HCT116 (cell line): ENCODE measurements at regions not wholly inside any gene's neighbourhood (a gene's known extent, or its start where the extent isn't known, plus 50 kb on each side); places are given as distances from the start of the nearest gene placed in this dataset.

Source experiments
- ATAC-seq: fragments of 200-7000 bp; cut with Tn5 transposase; 2 replicates; pipeline ENCODE4 v1.9.1; 2020; ENCODE audit warnings: mild to moderate bottlenecking, moderate library complexity
- BruUV-seq: library from RNA; stranded (reverse); fragments of 400-500 nt; replicated peaks from 2 replicates; lab custom pipeline; 2021; lab: Mats Ljungman, UMichigan
- CTCF ChIA-PET: fragments of 300-600 bp; sonication (Branson Sonifier 250); formaldehyde crosslinking; loops from one replicate; lab custom pipeline; 2021; ENCODE audit warnings: antibody characterized with exemption; lab: Charles Lee
- POLR2A ChIA-PET: fragments of 300-600, 350-600 bp; sonication (Branson Sonifier 250); formaldehyde crosslinking; loops from one replicate; lab custom pipeline; 2021; ENCODE audit warnings: antibody characterized with exemption; lab: Charles Lee
- RAD21 ChIA-PET, 2 experiments: fragments of 300-600 bp; sonication (Branson Sonifier 250); formaldehyde crosslinking; loops; one replicate each; lab custom pipeline; 2023; ENCODE audit warnings: low total read pairs in 2 of 2; ENCODE audit not compliant: uncharacterized antibody in 2 of 2, unreplicated experiment in 2 of 2, low non-redundant PET in 1 of 2; lab: Charles Lee
- DNase-seq: peaks from one replicate; pipeline ENCODE4 v3.0.0-alpha.2; 2010; ENCODE audit warnings: low read depth, low spot score
- H2AFZ ChIP-seq: fragments of 200-600 bp; shearing (Covaris generic), sonication (generic); 2 replicates; pipeline ENCODE4 v1.6.1; 2017; ENCODE audit warnings: low read depth, mixed run types, mixed read lengths, antibody characterized with exemption, low read length; ENCODE audit not compliant: poor library complexity, severe bottlenecking
- H3K27ac ChIP-seq: 2 replicates; pipeline ENCODE4 v1.5.1; 2012; ENCODE audit warnings: low read depth, low read length
- H3K27me3 ChIP-seq: fragments of 200-600 bp; sonication (generic); 2 replicates; pipeline ENCODE4 v1.6.1; 2016; ENCODE audit warnings: mixed run types, low read length, mixed read lengths; ENCODE audit not compliant: insufficient read depth
- H3K36me3 ChIP-seq, 2 experiments: fragments of 200-500 bp in 1 of 2; fragments of 200-600 bp in 1 of 2; sonication (Bioruptor generic) in 1 of 2; sonication (generic) in 1 of 2; 2 replicates each; pipeline versions ENCODE4 v1.5.1 to v1.6.1; 2014 to 2016; ENCODE audit warnings: low read length in 2 of 2, inconsistent platforms in 1 of 2, mixed read lengths in 1 of 2, mixed run types in 1 of 2; ENCODE audit not compliant: insufficient read depth in 2 of 2, control insufficient read depth in 1 of 2
- H3K4me1 ChIP-seq, 2 experiments: fragments of 200-600 bp in 1 of 2; sonication (generic) in 1 of 2; 2 replicates each; pipeline versions ENCODE4 v1.5.1 to v1.6.1; 2012 to 2017; ENCODE audit warnings: low read length in 2 of 2, inconsistent platforms in 1 of 2, mild to moderate bottlenecking in 1 of 2, mixed read lengths in 1 of 2, mixed run types in 1 of 2, moderate library complexity in 1 of 2; ENCODE audit not compliant: insufficient read depth in 2 of 2, control insufficient read depth in 1 of 2
- H3K4me2 ChIP-seq: fragments of 200-600 bp; sonication (generic); 2 replicates; pipeline ENCODE4 v1.6.1; 2017; ENCODE audit warnings: mixed run types, low read length, mixed read lengths
- H3K4me3 ChIP-seq, 2 experiments: fragments of 200-600 bp in 1 of 2; sonication (generic) in 1 of 2; replicated peaks in 1 of 2; 2 replicates each; pipeline ENCODE4 v1.5.1; 2011 to 2016; ENCODE audit warnings: low read length in 2 of 2, control low read depth in 1 of 2, low read depth in 1 of 2, mild to moderate bottlenecking in 1 of 2, mixed read lengths in 1 of 2, mixed run types in 1 of 2
- H3K79me2 ChIP-seq: fragments of 200-600 bp; sonication (generic); 2 replicates; pipeline ENCODE4 v1.6.1; 2017; ENCODE audit warnings: mild to moderate bottlenecking, mixed run types, low read length, moderate library complexity, mixed read lengths; ENCODE audit not compliant: insufficient read depth
- H3K9ac ChIP-seq: fragments of 200-600 bp; sonication (generic); 2 replicates; pipeline ENCODE4 v1.6.1; 2016; ENCODE audit warnings: low read length, mixed read lengths
- H3K9me2 ChIP-seq: fragments of 200-600 bp; sonication (generic), shearing (Covaris generic); 2 replicates; pipeline ENCODE4 v1.6.1; 2017; ENCODE audit warnings: mixed run types, mild to moderate bottlenecking, moderate library complexity; ENCODE audit not compliant: insufficient read depth
- H3K9me3 ChIP-seq, 2 experiments: fragments of 200-500 bp in 1 of 2; fragments of 200-600 bp in 1 of 2; sonication (Bioruptor generic) in 1 of 2; sonication (generic) in 1 of 2; 2 replicates each; pipeline ENCODE4 v1.6.1; 2014 to 2017; ENCODE audit warnings: low read length in 2 of 2, mixed read lengths in 2 of 2, inconsistent platforms in 1 of 2, low read depth in 1 of 2, mild to moderate bottlenecking in 1 of 2, mixed run types in 1 of 2, moderate library complexity in 1 of 2; ENCODE audit not compliant: control insufficient read depth in 1 of 2, insufficient read depth in 1 of 2
- H4K20me1 ChIP-seq: fragments of 200-600 bp; sonication (generic), shearing (Covaris generic); 2 replicates; pipeline ENCODE4 v1.6.1; 2017; ENCODE audit warnings: mixed run types, mild to moderate bottlenecking, moderate library complexity; ENCODE audit not compliant: insufficient read depth
- CBX3 ChIP-seq: IDR thresholded peaks from 2 replicates; pipeline ENCODE4 v1.6.1; 2012; ENCODE audit warnings: low read depth
- CEBPB ChIP-seq: IDR thresholded peaks from 2 replicates; pipeline ENCODE4 v1.6.1; 2012; ENCODE audit warnings: low read depth
- ELF1 ChIP-seq: IDR thresholded peaks from 2 replicates; pipeline ENCODE4 v1.6.1; 2012; ENCODE audit warnings: low read depth, borderline replicate concordance
- FOSL1 ChIP-seq: IDR thresholded peaks from 2 replicates; pipeline ENCODE4 v1.6.1; 2012; ENCODE audit warnings: low read depth
- JUND ChIP-seq: IDR thresholded peaks from 2 replicates; pipeline ENCODE4 v1.6.1; 2012
- MAX ChIP-seq: IDR thresholded peaks from 2 replicates; pipeline ENCODE4 v1.6.1; 2012
- POLR2A ChIP-seq: IDR thresholded peaks from 2 replicates; pipeline ENCODE4 v1.7.0; 2011; ENCODE audit warnings: borderline replicate concordance; ENCODE audit not compliant: insufficient read depth, insufficient read length; ENCODE audit errors: extremely low read depth
- POLR2AphosphoS5 ChIP-seq: IDR thresholded peaks from 2 replicates; pipeline ENCODE4 v1.6.1; 2011; ENCODE audit warnings: mild to moderate bottlenecking, low read depth, low read length, moderate library complexity
- SP1 ChIP-seq: IDR thresholded peaks from 2 replicates; pipeline ENCODE4 v1.6.1; 2012; ENCODE audit warnings: low read depth
- SRF ChIP-seq: IDR thresholded peaks from 2 replicates; pipeline ENCODE4 v1.6.1; 2012; ENCODE audit warnings: low read depth
- TCF7L2 ChIP-seq: IDR thresholded peaks from 2 replicates; pipeline ENCODE4 v1.7.0; 2011; ENCODE audit warnings: borderline replicate concordance, inconsistent platforms; ENCODE audit not compliant: insufficient read depth, insufficient read length; ENCODE audit errors: extremely low read depth
- YY1 ChIP-seq: IDR thresholded peaks from 2 replicates; pipeline ENCODE4 v1.6.1; 2011; ENCODE audit warnings: low read length, low read depth, moderate library complexity, mild to moderate bottlenecking; ENCODE audit not compliant: insufficient replicate concordance; ENCODE audit errors: extremely low read depth
- ZBTB33 ChIP-seq: IDR thresholded peaks from 2 replicates; pipeline ENCODE4 v1.6.1; 2011; ENCODE audit warnings: mild to moderate bottlenecking, low read length, moderate library complexity; ENCODE audit not compliant: insufficient replicate concordance; ENCODE audit errors: extremely low read depth
- ZFX ChIP-seq: fragments of 450-650 bp; IDR thresholded peaks from 2 replicates; pipeline ENCODE4 v1.6.1; 2017
- ZNF274 ChIP-seq: fragments of 200-500 bp; sonication (Bioruptor generic); IDR thresholded peaks from 2 replicates; pipeline ENCODE4 v1.6.1; 2014; ENCODE audit warnings: mild to moderate bottlenecking, low read depth, low read length, inconsistent platforms
- intact Hi-C: fragments of 100-400 bp; cut with micrococcal nuclease; formaldehyde crosslinking; loops from 2 replicates; pipeline ENCODE4 v1.10.0; 2022
- TF ChIP-seq, protein P1 (sequence below), 3 experiments: fragments of 200-600 bp in 1 of 3; sonication (generic) in 1 of 3; IDR thresholded peaks in 2 of 3; conservative IDR thresholded peaks in 1 of 3; 2 replicates each; pipeline ENCODE4 v1.5.1; 2012 to 2017; ENCODE audit warnings: low read depth in 2 of 3, low read length in 2 of 3, antibody characterized with exemption in 1 of 3, borderline replicate concordance in 1 of 3, control low read depth in 1 of 3, mild to moderate bottlenecking in 1 of 3, mixed read lengths in 1 of 3, mixed run types in 1 of 3, moderate library complexity in 1 of 3; ENCODE audit not compliant: insufficient read depth in 1 of 3

DNA sequence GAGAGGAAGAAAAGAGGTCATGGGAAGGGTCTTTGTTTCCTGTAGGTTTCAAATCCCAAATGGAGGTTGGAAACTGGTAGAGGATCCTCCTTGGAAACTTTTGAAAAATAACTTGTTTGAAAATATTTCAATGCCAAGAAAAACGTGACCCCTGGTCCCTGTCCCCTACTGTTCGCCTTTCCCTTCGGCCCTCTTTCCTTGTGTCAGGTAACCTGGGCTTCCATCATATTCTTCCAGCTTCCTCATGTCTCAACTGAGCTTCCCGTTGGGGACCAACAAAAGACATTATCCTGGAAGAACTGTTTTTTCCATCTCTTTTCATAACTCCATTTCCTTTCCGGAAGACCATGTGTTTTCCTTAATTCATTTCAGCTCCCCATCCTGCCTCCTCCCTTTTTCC lies 266.8 kb upstream of the ANKRD55 start:
- intact Hi-C loops, result no loop called here
- Histone ChIP-seq H3K9ac (no peak overlapping the region), H3K9me3 (no peaks in the 10 kb centered on the region), H3K79me2 (no peaks in the 10 kb centered on the region), H4K20me1 (no peaks in the 10 kb centered on the region), H3K4me2 (no peak overlapping the region), H3K36me3 (no peaks in the 10 kb centered on the region), H3K27me3 (no peaks in the 10 kb centered on the region), H3K4me1 (no peaks in the 10 kb centered on the region), H3K9me2 (no peaks in the 10 kb centered on the region), H3K27ac (no peak overlapping the region), H2AFZ (no peak overlapping the region), H3K4me3 (no peak overlapping the region)
- ATAC-seq (no peak), DNase-seq (no peak)
- POLR2A ChIA-PET, result no interaction called here
- RAD21 ChIA-PET, result no interaction called here
- no TSS peak for BruUV-seq
- no peak for TF ChIP-seq POLR2A
- no peak for TF ChIP-seq ZFX
- no peak for TF ChIP-seq POLR2AphosphoS5
- no peak for TF ChIP-seq TCF7L2
- no peak for TF ChIP-seq CBX3
- TF ChIP-seq CEBPB, result no peak
- TF ChIP-seq ZNF274, result no peak
- TF ChIP-seq, protein P1, sequence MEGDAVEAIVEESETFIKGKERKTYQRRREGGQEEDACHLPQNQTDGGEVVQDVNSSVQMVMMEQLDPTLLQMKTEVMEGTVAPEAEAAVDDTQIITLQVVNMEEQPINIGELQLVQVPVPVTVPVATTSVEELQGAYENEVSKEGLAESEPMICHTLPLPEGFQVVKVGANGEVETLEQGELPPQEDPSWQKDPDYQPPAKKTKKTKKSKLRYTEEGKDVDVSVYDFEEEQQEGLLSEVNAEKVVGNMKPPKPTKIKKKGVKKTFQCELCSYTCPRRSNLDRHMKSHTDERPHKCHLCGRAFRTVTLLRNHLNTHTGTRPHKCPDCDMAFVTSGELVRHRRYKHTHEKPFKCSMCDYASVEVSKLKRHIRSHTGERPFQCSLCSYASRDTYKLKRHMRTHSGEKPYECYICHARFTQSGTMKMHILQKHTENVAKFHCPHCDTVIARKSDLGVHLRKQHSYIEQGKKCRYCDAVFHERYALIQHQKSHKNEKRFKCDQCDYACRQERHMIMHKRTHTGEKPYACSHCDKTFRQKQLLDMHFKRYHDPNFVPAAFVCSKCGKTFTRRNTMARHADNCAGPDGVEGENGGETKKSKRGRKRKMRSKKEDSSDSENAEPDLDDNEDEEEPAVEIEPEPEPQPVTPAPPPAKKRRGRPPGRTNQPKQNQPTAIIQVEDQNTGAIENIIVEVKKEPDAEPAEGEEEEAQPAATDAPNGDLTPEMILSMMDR (IDR thresholded peaks at IDR 0.05 in 2 of 3, conservative IDR thresholded peaks at IDR 0.05 in 1 of 3; ENCODE audit: borderline replicate concordance in 1 of 3, insufficient read depth in 1 of 3, low read depth in 2 of 3, low read length in 2 of 3), result no peak
- no peak for TF ChIP-seq FOSL1
- no peak for TF ChIP-seq JUND
- TF ChIP-seq ELF1, result no peak
- CTCF ChIA-PET, result no interaction called here

- Histone ChIP-seq H3K27ac (no peak overlapping the region), H3K4me2 (no peak overlapping the region), H3K79me2 (no peaks in the 10 kb centered on the region), H3K27me3 (no peaks in the 10 kb centered on the region), H4K20me1 (no peaks in the 10 kb centered on the region), H3K9me3 (no peaks in the 10 kb centered on the region), H3K9ac (no peak overlapping the region), H3K36me3 (no peaks in the 10 kb centered on the region), H3K9me2 (no peaks in the 10 kb centered on the region), H3K4me1 (no peaks in the 10 kb centered on the region), H2AFZ (no peak overlapping the region), H3K4me3 (no peak overlapping the region)
- intact Hi-C loops, result no loop called here
- ChIA-PET POLR2A (no interaction called here), CTCF (no interaction called here), RAD21 (no interaction called here)
- no peak for ATAC-seq
- no TSS peak for BruUV-seq
- no peak for DNase-seq
- TF ChIP-seq SRF, result no peak
- TF ChIP-seq YY1, result no peak
- no peak for TF ChIP-seq MAX
- TF ChIP-seq FOSL1, result no peak
- no peak for TF ChIP-seq ZFX
- no peak for TF ChIP-seq TCF7L2
- no peak for TF ChIP-seq ZNF274
- TF ChIP-seq ZBTB33, result no peak
- TF ChIP-seq SP1, result no peak
Measured at GRCh38 chr5:56499491-56499890, 266.4 kb upstream of the ANKRD55 start.
